ENCODE measurements at regions not wholly inside any gene's neighbourhood (a gene's known extent, or its start where the extent isn't known, plus 50 kb on each side); places are given as distances from the start of the nearest gene placed in this dataset.

GRCh38 chr1:219833214-219833815 lies 95.0 kb downstream of the SLC30A10 start:
- 64% methylated on average over 3 of the region's 3 CpGs for WGBS (ENCODE audit: insufficient coverage, insufficient replicate concordance, low lambda C conversion rate, missing lambda C conversion rate)
- Histone ChIP-seq H4K20me1 (ENCODE audit: control insufficient read depth, insufficient read depth) (no peaks in the 10 kb centered on the region), H3K4me3 (no peak overlapping the region), H3K36me3 (ENCODE audit: control insufficient read depth in 2 of 2, insufficient read depth in 2 of 2, low read length in 1 of 2) (no peaks in the 10 kb centered on the region), H3K4me2 (ENCODE audit: control insufficient read depth, insufficient read depth) (no peak overlapping the region), H3K27me3 (replicated peaks in 1 of 2; ENCODE audit: control insufficient read depth in 2 of 2, insufficient read depth in 2 of 2, low read length in 1 of 2) (no peaks in the 10 kb centered on the region), H3K27ac (ENCODE audit: control insufficient read depth, insufficient read depth) (no peak overlapping the region), H2AFZ (ENCODE audit: control insufficient read depth, low read depth, low read length) (no peak overlapping the region), H3K9ac (ENCODE audit: control insufficient read depth, insufficient read depth, low read length) (no peak overlapping the region), H3K4me1 (ENCODE audit: control insufficient read depth, insufficient read depth, low read length) (no peaks in the 10 kb centered on the region), H3K79me2 (ENCODE audit: control insufficient read depth, insufficient read depth, low read length) (no peaks in the 10 kb centered on the region), H3K9me3 (replicated peaks; ENCODE audit: control insufficient read depth, insufficient read depth, low read length) (no peaks in the 10 kb centered on the region)
- TF ChIP-seq FOXM1 (IDR thresholded peaks at IDR 0.05; ENCODE audit: low read depth, low read length) (no peak), BCL3 (IDR thresholded peaks at IDR 0.05; ENCODE audit: borderline replicate concordance, insufficient read depth, low read depth, low read length, poor library complexity, severe bottlenecking) (no peak), JUNB (IDR thresholded peaks at IDR 0.05) (no peak)
- in situ Hi-C loops (cut with MboI), result no loop called here
- ATAC-seq, result no peak
- ChIA-PET CTCF (no interaction called here), RAD21 (ENCODE audit: unreplicated experiment) (no interaction called here), POLR2A (no interaction called here), SMC1A (ENCODE audit: uncharacterized antibody, unreplicated experiment) (interaction anchor here (0.6 kb wide), 1 partner anchor 281 kb away, joined by 3 read pairs; no protein-coding TSS in a partner anchor)
- no peak for FAIRE-seq
- BruUV-seq (replicated peaks), result no TSS peak
- DNase-seq (ENCODE audit: low read depth, low spot score), result no peak
- intact Hi-C loops (cut with micrococcal nuclease; ENCODE audit: unreplicated experiment), result loop anchor here (10.0 kb wide), 1 partner anchor 341 kb away; no protein-coding TSS in a partner anchor

- RAD21 ChIA-PET (ENCODE audit: unreplicated experiment), result no interaction called here
- CTCF ChIA-PET, result interaction anchor here (1.3 kb wide), 1 partner anchor 14 kb away, joined by 5 read pairs; no protein-coding TSS in a partner anchor
- TF ChIP-seq ZBTB33 (IDR thresholded peaks at IDR 0.05), result no peak
- TF ChIP-seq NR2F1 (conservative IDR thresholded peaks at IDR 0.05), result no peak
- TF ChIP-seq ZNF592 (IDR thresholded peaks at IDR 0.05), result no peak
- no peak for TF ChIP-seq GABPA (IDR thresholded peaks at IDR 0.05; ENCODE audit: low read depth)
Measured at GRCh38 chr1:219826290-219826689, 102.1 kb downstream of the SLC30A10 start.

More at GRCh38 chr1:219826290-219826689, 102.1 kb downstream of the SLC30A10 start:
- intact Hi-C loops (cut with micrococcal nuclease; ENCODE audit: unreplicated experiment) (no loop called here), in situ Hi-C loops (cut with MboI) (no loop called here)
- 36% methylated on average over 1 of the region's 1 CpG for WGBS (ENCODE audit: insufficient coverage, insufficient replicate concordance, low lambda C conversion rate, missing lambda C conversion rate)
- Histone ChIP-seq H3K79me2 (ENCODE audit: control insufficient read depth, insufficient read depth, low read length) (no peaks in the 10 kb centered on the region), H2AFZ (ENCODE audit: control insufficient read depth, low read depth, low read length) (no peak overlapping the region), H3K27ac (ENCODE audit: control insufficient read depth, insufficient read depth) (no peak overlapping the region), H4K20me1 (ENCODE audit: control insufficient read depth, insufficient read depth) (no peaks in the 10 kb centered on the region), H3K4me2 (ENCODE audit: control insufficient read depth, insufficient read depth) (no peak overlapping the region), H3K36me3 (ENCODE audit: control insufficient read depth in 2 of 2, insufficient read depth in 2 of 2, low read length in 1 of 2) (no peaks in the 10 kb centered on the region), H3K9me3 (replicated peaks; ENCODE audit: control insufficient read depth, insufficient read depth, low read length) (no peaks in the 10 kb centered on the region), H3K9ac (ENCODE audit: control insufficient read depth, insufficient read depth, low read length) (no peak overlapping the region), H3K4me1 (ENCODE audit: control insufficient read depth, insufficient read depth, low read length) (no peaks in the 10 kb centered on the region), H3K27me3 (replicated peaks in 1 of 2; ENCODE audit: control insufficient read depth in 2 of 2, insufficient read depth in 2 of 2, low read length in 1 of 2) (no peaks in the 10 kb centered on the region), H3K4me3 (no peak overlapping the region)
- ATAC-seq, result no peak
- BruUV-seq (replicated peaks), result no TSS peak
- ChIA-PET POLR2A (no interaction called here), SMC1A (ENCODE audit: uncharacterized antibody, unreplicated experiment) (no interaction called here)
- DNase-seq (ENCODE audit: low read depth, low spot score), result no peak
- no peak for FAIRE-seq

Measured in GM12878 (cell line).